Stimulated activated effector memory CD8-positive, alpha-beta T cell treated with anti-CD3 and anti-CD28 coated beads, Interleukin-12 subunit alpha, Interleukin-12 subunit beta, amount 100 ng/mL, for 72 hours (primary cell): ENCODE measurements at regions not wholly inside any gene's neighbourhood (a gene's known extent, or its start where the extent isn't known, plus 50 kb on each side); places are given as distances from the start of the nearest gene placed in this dataset.

ENCODE experiments used
- ATAC-seq: fragments of 150-1000 bp; cut with Tn5 transposase; 2 replicates; pipeline ENCODE4 v1.10.0; 2021
- DNase-seq, 2 donors: peaks; one replicate each; pipeline ENCODE4 v3.0.0; 2021 to 2022; ENCODE audit warnings: low spot score in 2 of 2
- H3K27ac Mint-ChIP-seq: one replicate; pipeline ENCODE4 v1.8.0; 2022; ENCODE audit warnings: mild to moderate bottlenecking, mixed read lengths
- H3K36me3 Mint-ChIP-seq: one replicate; pipeline ENCODE4 v1.8.0; 2022; ENCODE audit warnings: mild to moderate bottlenecking, mixed read lengths
- H3K4me1 Mint-ChIP-seq: one replicate; pipeline ENCODE4 v1.8.0; 2022; ENCODE audit warnings: mixed read lengths
- H3K4me3 Mint-ChIP-seq: one replicate; pipeline ENCODE4 v1.8.0; 2022; ENCODE audit warnings: mild to moderate bottlenecking, mixed read lengths
- H3K9me3 Mint-ChIP-seq: one replicate; pipeline ENCODE4 v1.8.0; 2022; ENCODE audit warnings: mixed read lengths

DNA sequence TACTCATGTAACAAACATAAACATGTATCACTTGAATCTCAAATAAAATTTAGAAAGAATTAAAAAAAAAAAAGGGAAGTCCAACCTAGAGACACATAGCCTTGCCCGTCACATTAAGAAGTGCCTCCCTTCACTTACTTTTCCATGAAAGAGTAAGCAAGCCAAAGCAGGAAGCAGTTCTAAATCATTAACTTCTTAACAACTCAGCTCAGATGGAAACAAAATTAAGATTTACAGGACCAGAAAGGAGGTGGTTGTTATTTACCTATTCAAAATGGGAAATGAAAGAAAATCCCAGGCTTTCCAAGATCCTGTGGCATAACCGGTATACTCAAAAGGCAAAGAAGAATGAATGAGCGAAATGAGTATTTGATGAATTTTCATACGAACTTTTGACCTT is 258.6 kb upstream of the DCN start:
- no peaks in the 10 kb centered on the region for H3K9me3 Mint-ChIP-seq
- H3K4me3 Mint-ChIP-seq = no peak overlapping the region
- DNase-seq (no peak), ATAC-seq (no peak)
- no peak overlapping the region for H3K27ac Mint-ChIP-seq
- H3K4me1 Mint-ChIP-seq = peaks cover 9% of the 10 kb centered on the region
- no peaks in the 10 kb centered on the region for H3K36me3 Mint-ChIP-seq

DNA sequence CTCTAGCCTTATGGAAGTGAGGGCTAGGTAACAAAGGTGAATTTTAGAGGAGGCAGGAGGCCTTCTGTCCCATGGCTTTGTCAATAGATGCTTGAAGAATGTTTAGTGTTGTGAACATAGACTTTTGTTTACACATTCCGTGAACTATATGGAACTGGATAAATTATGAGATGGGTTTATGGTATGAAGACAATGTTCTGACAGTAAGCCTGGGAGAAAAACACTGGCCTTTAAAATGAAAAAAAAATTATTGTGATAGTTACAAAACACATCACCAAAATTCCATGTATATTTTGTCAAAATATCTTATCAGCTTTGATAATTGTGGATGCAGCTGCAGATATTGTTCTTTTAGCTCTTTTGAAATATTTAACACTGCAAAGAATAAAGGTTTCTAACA is 251.5 kb upstream of the DCN start:
- Mint-ChIP-seq H3K4me1 (peaks cover 9% of the 10 kb centered on the region), H3K27ac (no peak overlapping the region), H3K36me3 (no peaks in the 10 kb centered on the region), H3K9me3 (no peaks in the 10 kb centered on the region), H3K4me3 (no peak overlapping the region)
- ATAC-seq = no peak
- DNase-seq = no peak

- Mint-ChIP-seq H3K4me1 (no peaks in the 10 kb centered on the region), H3K9me3 (no peaks in the 10 kb centered on the region), H3K36me3 (no peaks in the 10 kb centered on the region), H3K27ac (no peak overlapping the region), H3K4me3 (no peak overlapping the region)
- no peak for DNase-seq
- ATAC-seq = no peak
Observed at GRCh38 chr12:91432755-91433154, 250.1 kb upstream of the DCN start.

GRCh38 chr12:91432089-91432488 is 249.5 kb upstream of the DCN start:
- ATAC-seq (no peak), DNase-seq (no peak)
- no peak overlapping the region for H3K4me3 Mint-ChIP-seq
- H3K9me3 Mint-ChIP-seq = no peaks in the 10 kb centered on the region
- H3K36me3 Mint-ChIP-seq = no peaks in the 10 kb centered on the region
- no peaks in the 10 kb centered on the region for H3K4me1 Mint-ChIP-seq
- no peak overlapping the region for H3K27ac Mint-ChIP-seq

DNA sequence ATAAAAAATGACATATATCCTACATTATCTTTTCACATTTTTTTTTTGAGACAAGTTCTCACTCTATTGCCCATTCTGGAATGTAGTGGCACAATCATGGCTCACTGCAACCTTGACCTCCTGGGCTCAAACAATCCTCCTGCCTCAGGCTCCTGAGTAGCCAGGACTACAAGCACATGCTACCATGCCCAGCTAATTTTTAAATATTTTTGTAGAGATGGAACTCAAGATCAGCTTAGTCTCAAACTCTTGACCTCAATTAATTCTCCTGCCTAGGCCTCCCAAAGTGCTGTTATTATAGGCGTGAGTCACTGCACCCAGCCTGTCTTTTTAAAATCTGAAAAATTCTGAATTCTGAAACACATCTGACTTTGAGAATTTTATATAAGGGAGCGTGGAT is 241.9 kb upstream of the DCN start:
- no peak for DNase-seq
- Mint-ChIP-seq H3K4me3 (no peak overlapping the region), H3K36me3 (no peaks in the 10 kb centered on the region), H3K9me3 (no peaks in the 10 kb centered on the region), H3K4me1 (no peaks in the 10 kb centered on the region), H3K27ac (no peak overlapping the region)
- no peak for ATAC-seq

GRCh38 chr12:91423693-91424050 is 241.1 kb upstream of the DCN start:
- DNase-seq = no peak
- no peaks in the 10 kb centered on the region for H3K4me1 Mint-ChIP-seq
- H3K4me3 Mint-ChIP-seq = no peak overlapping the region
- H3K27ac Mint-ChIP-seq = no peak overlapping the region
- no peaks in the 10 kb centered on the region for H3K36me3 Mint-ChIP-seq
- ATAC-seq = no peak
- no peaks in the 10 kb centered on the region for H3K9me3 Mint-ChIP-seq

- no peak overlapping the region for H3K27ac Mint-ChIP-seq
- no peaks in the 10 kb centered on the region for H3K4me1 Mint-ChIP-seq
- ATAC-seq (no peak), DNase-seq (no peak)
- no peaks in the 10 kb centered on the region for H3K36me3 Mint-ChIP-seq
- H3K4me3 Mint-ChIP-seq = no peak overlapping the region
- H3K9me3 Mint-ChIP-seq = no peaks in the 10 kb centered on the region
Observed at GRCh38 chr12:91422811-91423692, 240.4 kb upstream of the DCN start.

GRCh38 chr12:91422127-91422526 is 239.5 kb upstream of the DCN start:
- H3K27ac Mint-ChIP-seq = no peak overlapping the region
- no peaks in the 10 kb centered on the region for H3K4me1 Mint-ChIP-seq
- H3K9me3 Mint-ChIP-seq = no peaks in the 10 kb centered on the region
- no peak for DNase-seq
- no peaks in the 10 kb centered on the region for H3K36me3 Mint-ChIP-seq
- ATAC-seq = no peak
- no peak overlapping the region for H3K4me3 Mint-ChIP-seq

DNA sequence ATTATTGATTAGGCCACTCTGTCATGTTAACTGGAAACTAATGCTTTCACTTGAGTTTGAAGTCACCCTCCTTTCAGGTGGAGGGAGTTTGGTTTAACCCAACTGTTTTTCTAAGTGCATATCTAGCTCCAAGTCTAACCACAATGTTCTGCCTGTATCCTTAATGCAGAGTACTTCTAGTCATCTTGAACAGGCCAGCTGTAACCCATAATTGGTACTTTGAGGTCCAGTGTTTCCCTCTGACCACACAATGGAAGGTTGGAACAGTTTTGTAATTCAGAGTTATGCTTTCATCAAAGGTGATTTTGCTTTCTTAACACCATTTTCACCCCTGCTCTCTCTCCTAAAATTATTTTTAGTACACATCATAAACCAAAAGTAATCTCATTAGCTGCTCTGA is 237.2 kb upstream of the DCN start:
- Mint-ChIP-seq H3K9me3 (no peaks in the 10 kb centered on the region), H3K27ac (no peak overlapping the region)
- no peak for ATAC-seq

DNA sequence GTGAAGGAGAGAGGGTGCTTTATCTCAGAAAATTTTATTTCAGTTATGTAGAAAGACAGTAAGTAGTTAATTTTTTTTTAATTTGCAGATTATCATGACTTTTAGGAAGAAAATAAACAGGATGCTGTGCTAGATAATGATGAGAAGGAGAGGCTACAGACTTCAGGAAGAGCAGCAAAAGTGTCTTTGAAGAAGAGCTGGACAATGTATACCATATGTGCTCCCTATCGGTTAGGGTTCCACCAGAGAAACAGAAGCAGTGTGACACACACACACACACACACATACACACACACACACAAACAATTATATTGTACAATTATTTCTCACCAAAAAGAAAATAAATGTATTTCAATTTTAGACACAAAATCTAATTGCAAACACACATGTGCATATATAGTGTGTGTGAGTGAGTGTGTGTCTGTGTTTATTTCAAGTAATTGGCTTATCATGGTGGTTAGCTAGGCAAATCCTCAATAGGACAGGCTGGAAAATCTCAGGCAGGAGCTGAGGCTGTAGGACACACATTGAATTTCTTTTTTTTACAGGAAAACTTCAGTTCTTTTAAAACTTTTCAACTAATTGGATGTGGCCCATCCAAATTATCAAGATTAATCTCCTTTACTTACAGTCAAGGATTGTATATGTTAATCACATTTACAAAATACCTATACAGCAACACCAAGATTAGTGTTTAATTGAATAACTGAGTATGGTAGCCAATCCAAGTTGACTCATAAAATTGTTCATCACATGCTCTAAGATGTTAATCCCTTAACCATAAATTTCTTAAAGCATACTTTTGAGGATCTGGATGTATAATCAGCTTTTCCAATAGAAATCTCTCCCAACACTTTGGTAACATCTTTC is 235.8 kb upstream of the DCN start:
- Mint-ChIP-seq H3K9me3 (no peaks in the 10 kb centered on the region), H3K4me1 (no peaks in the 10 kb centered on the region), H3K36me3 (no peaks in the 10 kb centered on the region), H3K27ac (no peak overlapping the region), H3K4me3 (no peak overlapping the region)
- DNase-seq (no peak), ATAC-seq (no peak)

More for the DNA sequence above, 237.2 kb upstream of the DCN start:
- Mint-ChIP-seq H3K4me3 (no peak overlapping the region), H3K36me3 (no peaks in the 10 kb centered on the region), H3K4me1 (no peaks in the 10 kb centered on the region)
- DNase-seq = no peak

DNA sequence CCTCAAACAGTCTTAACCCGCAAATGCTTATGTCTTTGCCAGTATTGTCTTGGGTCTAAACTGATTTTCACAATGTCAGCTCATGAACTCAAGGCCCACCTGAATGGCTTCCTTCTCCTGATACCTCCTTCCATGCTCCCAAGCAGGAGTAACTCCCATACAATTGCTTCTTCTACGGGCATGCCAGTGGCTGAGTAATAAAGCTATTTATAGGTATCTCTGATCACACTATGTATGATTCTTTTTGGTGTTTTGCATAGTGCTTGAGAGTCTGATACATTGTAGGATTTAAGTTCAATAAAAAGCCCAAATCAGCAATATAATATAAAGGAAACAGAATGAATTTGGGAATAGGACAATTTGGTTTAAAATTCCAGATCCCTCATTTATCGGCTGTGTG is 235.0 kb upstream of the DCN start:
- Mint-ChIP-seq H3K4me1 (no peaks in the 10 kb centered on the region), H3K9me3 (no peaks in the 10 kb centered on the region)
- no peak for DNase-seq

GRCh38 chr12:91414636-91415035 is 232.0 kb upstream of the DCN start:
- H3K4me1 Mint-ChIP-seq = no peaks in the 10 kb centered on the region
- ATAC-seq (no peak), DNase-seq (no peak)
- no peaks in the 10 kb centered on the region for H3K9me3 Mint-ChIP-seq
- no peak overlapping the region for H3K27ac Mint-ChIP-seq
- H3K4me3 Mint-ChIP-seq = no peak overlapping the region
- no peaks in the 10 kb centered on the region for H3K36me3 Mint-ChIP-seq

More for the DNA sequence above, 235.0 kb upstream of the DCN start:
- no peak overlapping the region for H3K27ac Mint-ChIP-seq
- no peak overlapping the region for H3K4me3 Mint-ChIP-seq
- ATAC-seq = no peak
- no peaks in the 10 kb centered on the region for H3K36me3 Mint-ChIP-seq

DNA sequence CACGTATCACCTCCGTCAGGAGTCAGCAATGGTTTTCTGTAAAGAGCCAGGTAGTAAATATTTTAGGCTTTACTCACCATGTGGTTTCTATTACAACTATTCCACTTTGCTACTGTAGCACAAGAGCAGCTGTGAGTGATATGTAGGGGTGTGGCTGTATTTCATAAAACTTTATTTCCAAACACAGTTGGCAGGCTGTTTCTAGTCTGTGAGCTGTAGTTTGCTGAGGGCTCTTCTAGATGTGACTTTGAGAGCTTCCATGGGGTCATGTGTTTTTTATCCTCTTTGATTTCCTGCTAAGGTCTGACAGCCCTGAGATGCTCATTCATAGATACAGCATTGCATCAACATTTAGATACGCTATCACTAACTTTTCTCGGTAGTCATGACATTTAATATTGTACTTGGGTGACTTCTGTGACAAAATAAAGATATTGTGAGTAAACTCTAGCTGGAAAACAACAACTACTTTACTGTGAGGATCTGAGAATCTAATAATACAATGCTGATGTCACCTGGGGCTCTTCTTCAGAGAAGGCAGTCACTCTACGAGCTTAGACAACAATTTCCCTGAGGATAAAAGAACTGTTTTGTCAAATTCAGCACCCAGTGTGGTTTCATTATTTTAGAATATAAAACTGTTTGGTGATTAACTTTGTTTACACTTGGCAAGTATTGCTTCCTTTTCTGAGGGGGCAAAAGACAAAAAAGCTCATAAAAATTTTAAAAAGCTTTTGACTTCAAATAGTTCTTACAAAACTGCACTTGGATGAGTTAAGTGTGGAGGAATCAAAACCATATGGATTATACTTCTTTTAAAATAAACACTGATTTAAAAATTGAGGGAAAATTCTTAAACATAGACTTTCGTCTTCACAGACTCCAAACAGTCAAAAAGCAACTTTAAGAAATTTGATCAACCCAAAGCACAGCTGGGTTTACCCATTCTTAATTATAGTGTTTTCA is 231.2 kb upstream of the DCN start:
- Mint-ChIP-seq H3K27ac (no peak overlapping the region), H3K4me3 (no peak overlapping the region), H3K4me1 (no peaks in the 10 kb centered on the region), H3K9me3 (no peaks in the 10 kb centered on the region), H3K36me3 (no peaks in the 10 kb centered on the region)
- ATAC-seq (no peak), DNase-seq (no peak)

DNA sequence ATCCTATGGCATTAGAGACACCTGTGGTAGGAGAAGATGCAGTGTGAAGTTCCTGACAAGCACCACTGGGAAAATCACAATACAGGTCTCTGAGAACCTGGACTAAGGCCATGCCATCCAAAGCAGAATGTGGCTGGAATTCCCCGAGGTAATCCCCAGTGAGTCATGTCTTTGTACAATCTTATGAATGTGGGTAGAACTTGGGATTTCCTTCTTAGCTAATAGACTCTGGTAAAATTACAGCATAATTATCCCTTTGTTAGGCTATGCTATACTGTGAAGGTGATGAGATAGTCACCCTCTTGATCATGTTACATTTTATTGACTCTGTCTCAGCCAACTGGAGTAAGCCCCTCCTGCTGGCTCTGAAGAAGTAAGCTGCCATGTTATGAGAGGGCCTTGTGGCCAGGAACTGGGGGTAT is 224.3 kb upstream of the DCN start:
- no peak overlapping the region for H3K4me3 Mint-ChIP-seq
- ATAC-seq (peak; percentile 61), DNase-seq (no peak)
- no peaks in the 10 kb centered on the region for H3K4me1 Mint-ChIP-seq
- H3K9me3 Mint-ChIP-seq = no peaks in the 10 kb centered on the region
- H3K36me3 Mint-ChIP-seq = no peaks in the 10 kb centered on the region
- H3K27ac Mint-ChIP-seq = no peak overlapping the region

GRCh38 chr12:91404441-91404840 is 221.8 kb upstream of the DCN start:
- H3K9me3 Mint-ChIP-seq = no peaks in the 10 kb centered on the region
- no peak overlapping the region for H3K4me3 Mint-ChIP-seq
- H3K4me1 Mint-ChIP-seq = no peaks in the 10 kb centered on the region
- DNase-seq (no peak), ATAC-seq (no peak)
- H3K27ac Mint-ChIP-seq = no peak overlapping the region
- H3K36me3 Mint-ChIP-seq = no peaks in the 10 kb centered on the region
